ENCODE measurements at regions not wholly inside any gene's neighbourhood (a gene's known extent, or its start where the extent isn't known, plus 50 kb on each side); places are given as distances from the start of the nearest gene placed in this dataset.

DNA sequence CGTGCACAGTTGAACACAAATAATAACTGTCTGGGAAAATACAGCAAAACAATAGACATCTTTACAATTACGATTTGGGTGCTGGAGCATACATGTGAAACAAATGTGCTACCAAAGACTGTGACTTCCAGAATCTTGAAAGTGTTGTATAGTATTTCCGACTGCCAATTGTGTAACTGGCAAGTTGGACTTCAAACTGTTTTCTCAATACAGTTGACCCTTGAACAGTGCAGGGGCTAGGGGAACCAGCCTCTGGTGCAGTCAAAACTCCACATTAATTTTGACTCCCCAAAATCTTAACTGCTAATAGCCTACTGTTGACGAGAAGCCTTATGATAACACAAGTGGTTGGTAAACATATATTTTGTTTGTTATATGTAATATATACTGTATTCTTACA, 904.2 kb downstream of the EPHA3 start:
- no peak for DNase-seq (ENCODE audit: low spot score)

DNA sequence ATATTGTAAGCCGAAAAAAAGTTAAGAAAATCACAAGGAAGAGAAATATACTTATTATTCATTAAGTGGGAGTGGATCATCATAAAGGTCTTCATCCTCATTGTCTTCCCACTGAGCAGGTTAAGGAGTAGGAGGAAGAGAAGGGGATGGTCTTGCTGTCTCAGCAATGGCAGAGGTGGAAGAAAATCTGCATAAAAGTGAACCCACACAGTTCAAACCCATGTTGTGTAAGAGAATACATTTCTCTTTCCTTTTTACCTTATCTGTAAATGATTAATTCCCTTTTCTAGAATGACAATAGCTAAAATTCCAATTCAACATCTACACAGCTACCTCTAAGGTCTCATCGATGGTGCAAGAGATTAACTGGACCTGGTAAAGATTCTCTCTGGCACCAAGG, 904.6 kb downstream of the EPHA3 start:
- DNase-seq (ENCODE audit: low spot score): no peak

DNA sequence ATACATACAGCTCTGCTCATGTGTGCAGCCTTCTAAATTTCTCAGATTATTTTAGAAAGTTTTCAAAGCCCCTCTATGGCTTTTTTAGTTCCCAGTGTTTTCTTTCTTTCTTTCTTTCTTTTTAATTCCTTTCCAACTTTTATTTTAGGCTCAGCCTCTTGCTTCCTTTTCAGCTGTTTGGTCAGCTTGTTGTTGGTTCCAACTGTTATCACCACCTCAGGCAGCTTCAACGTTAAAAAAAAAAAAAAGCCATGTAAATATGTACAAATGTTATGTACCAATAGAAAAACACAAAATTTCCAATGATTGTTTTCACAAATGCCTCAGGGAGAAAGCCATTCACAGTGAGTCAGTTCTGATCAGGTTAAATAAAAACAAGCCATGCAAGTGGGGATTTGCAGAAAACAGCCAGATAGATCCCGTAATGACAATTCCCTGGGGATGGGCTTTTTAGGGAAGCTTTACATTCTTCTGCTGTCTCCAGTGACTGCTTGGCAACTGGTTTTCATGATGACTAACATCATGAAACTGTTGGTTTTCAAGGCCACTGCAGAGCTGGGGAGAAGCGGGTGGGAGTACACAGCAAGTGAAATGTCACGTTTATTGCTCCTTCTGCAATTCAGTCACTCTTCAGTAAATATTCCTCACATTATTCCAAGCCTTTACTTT, 908.4 kb downstream of the EPHA3 start:
- no peak for DNase-seq (ENCODE audit: low spot score)

DNA sequence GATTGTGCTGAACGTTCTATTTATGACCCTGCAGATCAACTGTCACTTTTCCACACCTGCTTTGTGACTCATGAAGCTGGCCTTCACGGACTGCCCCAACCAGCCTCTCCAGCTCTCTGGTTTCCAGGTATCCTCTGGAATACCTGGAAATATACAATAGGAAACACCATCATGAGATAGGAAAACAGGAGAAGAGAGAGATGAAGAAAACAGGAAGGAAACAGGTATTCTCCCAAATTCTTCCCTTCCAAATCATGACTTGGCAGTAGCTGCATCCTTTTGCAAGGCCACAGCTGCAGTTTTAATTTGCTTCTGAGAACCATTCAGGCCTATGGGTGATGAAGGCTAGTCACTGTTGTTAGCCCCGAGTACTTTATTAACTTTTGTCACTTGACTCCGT, 909.1 kb downstream of the EPHA3 start:
- DNase-seq (ENCODE audit: low spot score): no peak

DNA sequence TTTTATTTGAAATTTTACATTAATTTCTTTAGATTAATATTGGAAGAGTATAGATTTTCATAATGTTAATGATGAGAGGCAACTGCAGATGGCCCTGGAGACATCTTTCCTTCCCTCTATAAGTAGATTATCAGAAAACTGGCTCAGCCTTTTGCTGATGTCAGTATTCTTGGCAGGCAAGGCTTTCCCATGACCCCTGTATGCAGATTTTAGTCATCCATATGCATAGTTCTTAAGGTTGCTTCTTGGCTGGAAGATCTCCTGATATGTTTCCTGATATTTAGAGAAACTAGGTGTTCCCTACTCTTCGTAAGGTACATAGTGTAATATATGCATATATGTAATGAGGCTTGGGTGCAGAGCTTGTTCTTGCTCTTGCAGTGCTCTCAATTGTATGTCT, 911.4 kb downstream of the EPHA3 start:
- no peak for DNase-seq (ENCODE audit: low spot score)

DNA sequence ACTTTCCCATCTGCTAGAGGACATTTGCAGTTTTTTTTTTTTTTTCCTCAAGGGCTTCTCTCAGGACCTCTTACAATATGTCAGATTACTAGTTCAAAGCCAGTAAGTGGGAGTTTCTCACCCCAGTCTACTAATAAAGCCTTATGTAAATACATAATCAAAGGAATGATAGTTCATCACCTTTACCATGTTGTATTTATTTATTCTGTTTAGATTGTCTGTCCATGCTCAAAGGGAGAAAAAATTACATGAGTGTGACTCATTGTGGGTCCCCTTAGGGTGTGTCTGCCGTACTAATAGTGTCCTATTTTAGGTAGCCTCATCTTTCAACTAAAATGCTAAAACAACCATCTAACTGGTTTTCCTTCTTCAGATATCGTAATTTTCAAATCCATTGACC, 917.6 kb downstream of the EPHA3 start:
- no peak for DNase-seq (ENCODE audit: low spot score)

DNA sequence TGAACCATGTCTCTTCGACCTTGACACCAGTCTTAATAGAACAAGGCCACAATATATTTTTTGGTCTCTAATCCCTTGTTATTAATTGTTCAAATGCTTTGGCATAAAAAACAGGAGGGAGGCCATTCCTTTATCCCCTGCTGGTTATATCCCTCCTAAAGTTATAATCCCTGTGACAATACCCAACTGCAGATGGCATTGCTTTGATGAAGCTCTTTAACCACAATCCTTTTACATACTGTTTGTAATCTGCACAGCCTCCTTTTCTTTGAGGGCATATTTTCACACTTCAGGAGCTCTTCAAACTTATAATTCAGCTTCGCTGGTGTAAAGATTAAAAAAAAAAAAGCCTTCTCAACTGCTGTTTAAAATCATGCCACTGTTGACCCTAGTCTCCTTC, 919.0 kb downstream of the EPHA3 start:
- DNase-seq (ENCODE audit: low spot score): no peak

DNA sequence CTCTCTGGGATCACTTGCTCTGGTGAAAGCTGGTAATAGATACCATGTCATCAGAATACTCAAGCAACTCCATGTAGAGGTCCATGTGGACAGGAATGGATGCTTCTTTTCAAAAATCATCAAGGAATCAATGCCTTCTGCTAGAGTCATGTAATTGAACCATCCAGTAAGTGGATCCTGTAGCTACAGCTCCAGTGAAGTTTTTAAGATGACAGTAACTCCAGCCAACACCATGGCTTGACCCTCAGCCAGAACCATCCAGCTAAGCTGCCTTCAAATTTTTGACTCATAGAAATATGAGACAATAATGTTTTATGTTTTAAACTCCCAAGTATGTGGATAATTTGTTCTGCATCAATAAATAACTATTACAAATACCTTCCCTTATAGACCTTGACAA, 923.7 kb downstream of the EPHA3 start:
- no peak for DNase-seq (ENCODE audit: low spot score)

DNA sequence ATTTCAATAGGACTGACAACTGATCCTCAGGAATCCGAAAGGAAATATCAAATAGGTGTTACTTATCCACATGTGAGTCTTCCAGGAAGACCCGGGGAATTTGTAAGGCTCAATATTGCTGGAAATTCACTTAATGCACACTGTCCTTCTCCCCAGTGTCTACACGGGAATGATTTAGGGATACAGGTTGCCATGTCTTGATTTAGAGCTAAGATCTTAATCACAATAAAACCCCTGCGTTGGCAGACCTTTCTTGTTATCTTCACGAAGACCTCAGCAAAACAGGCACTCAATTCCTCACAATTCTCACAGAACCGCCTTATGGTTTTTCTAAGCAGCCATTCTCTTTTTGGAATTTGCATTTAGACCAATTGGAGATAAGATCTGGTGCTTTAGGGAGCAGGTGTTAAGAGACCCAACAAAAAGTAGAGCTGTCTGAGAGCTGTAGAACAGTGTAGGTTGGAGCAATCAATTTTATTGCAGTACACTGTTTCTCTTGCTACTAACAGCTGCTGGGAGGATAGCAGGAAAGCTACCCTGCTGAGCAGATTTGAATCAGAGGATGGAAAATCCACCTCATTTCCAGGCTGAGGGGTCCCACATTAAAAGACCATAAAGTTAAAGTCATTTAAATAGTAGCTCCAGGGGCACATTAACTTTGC, 925.7 kb downstream of the EPHA3 start:
- DNase-seq (ENCODE audit: low spot score): no peak

DNA sequence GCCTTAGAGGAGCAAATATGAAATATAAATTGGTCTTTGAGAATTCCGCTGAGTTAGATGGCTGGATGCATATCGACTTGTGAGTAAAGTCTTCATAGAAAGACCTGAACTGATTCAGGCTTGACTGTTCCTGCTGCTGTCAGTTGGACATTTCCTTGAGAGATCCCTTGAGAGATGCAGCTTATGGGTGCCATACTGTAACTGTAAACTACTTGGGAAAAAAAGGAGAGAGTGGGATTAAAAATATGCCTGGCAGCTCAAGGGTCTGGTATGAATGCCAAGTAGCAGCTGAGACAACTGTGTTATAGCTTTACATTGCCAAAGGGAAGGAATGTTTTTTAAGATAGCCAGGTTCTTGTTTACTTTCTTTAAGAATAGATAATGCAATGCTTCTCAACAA, 926.6 kb downstream of the EPHA3 start:
- DNase-seq (ENCODE audit: low spot score): no peak

DNA sequence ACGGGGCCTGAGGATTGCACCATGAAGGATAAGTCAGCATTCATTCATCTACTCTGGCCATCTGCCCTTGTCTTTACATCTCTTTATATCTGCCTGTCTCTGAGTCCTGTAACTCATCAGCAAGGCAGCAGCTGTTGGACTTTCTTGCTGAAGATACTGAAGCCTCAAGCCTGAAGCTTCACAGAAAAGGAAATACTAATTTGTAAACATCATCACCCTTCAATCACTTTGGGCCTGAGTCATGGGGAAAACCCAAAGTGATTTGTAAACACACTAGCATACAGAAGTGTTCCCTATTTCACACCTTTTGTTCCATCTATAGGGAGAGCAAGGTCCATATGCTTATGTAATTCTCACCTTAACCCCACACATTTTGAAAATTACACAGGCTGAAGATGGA, 928.2 kb downstream of the EPHA3 start:
- no peak for DNase-seq (ENCODE audit: low spot score)

DNA sequence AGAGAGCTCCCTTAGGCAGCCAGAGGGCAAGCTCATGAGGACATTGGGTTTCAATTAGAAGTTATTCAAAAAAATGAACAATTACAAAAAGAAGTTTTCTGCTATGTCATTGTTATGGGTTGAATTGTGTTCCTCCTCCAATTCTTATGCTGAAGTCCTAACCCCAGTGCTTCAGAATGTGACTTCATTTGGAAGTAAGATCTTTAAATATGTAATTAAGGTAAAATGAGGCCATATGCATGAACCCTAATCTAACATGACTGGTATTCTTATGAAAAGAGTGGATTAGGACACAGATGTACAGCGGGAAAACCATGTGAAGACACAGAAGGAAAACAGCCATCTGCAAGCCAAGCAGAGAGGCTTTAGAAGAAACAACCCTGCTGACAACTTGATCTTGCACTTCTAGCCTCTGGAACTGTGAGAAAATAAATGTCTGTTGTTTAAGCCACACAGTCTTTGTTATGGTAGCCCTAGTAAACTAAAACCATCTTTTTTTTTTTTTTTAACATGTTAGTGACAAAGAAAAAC, 929.6 kb downstream of the EPHA3 start:
- DNase-seq (ENCODE audit: low spot score): no peak

DNA sequence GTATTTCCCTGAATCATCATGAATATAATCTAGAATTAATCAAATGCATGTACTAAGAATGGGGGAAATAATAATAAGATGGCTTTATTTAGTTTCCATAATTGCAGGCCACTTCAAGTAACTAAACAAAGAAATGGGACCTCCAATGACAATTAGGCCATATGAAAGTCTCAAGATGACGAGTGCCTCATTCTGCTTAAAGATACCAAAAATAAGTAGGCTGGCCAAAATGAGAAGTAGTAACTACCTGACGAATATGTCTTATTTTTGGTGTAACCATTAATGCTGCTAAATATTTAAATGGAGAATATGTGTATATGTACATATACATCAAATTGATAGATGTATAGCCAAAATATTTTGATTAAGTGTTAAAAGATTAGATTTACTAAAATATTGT, 932.6 kb downstream of the EPHA3 start:
- no peak for DNase-seq (ENCODE audit: low spot score)

DNA sequence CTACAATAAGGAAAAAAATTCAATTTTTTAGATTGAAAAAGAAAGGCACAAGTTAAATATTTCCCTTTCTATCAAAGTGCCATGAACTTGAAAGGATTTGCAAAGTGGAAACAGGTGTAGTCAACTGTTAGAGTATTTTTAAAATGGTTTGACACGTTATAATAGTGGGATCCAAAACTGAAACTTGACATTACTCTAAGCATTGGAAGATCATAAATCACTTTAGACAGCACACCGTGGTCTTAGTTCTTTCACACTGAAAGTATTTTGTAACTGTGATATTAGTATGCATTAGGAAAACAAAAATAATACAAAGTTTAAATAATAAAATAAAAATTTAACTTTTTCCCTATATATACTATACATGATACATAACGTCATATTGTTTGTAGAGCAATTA, 933.1 kb downstream of the EPHA3 start:
- no peak for DNase-seq (ENCODE audit: low spot score)

DNA sequence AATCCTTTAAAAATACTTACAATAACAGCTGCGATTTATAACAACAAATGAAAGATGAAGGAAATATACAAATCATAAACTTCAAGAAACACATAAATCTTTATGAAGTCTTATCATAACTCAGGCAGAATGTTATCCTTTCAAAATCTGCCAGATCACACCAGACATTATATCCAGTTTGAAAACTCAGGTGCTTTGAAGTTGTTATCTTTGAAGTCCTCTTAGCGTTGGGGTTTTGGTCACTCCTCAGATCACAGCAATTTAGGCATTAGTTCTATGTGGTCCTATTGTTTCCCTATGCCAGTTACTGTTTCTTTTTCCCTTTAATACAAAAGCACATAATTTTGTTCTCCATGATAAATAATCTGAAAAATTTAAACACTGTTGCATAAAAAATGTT, 934.6 kb downstream of the EPHA3 start:
- no peak for DNase-seq (ENCODE audit: low spot score)

DNA sequence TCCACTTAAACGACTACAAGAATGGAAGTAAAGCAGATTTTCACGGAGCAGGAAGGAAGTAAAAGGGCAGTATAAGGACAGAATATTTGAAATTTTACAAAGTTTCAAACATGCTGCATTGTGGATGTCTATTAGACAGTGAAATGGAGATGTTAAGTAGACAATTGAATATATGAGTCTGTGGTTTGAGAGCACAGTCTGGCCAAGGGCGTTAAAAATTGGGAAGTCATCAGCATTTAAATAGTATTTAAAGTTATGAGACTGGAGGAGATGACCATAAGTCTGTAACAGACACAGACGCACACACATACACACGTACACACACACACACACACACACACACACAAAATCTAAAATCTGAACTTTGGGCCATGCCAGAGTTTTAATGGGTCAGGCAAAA, 935.9 kb downstream of the EPHA3 start:
- DNase-seq (ENCODE audit: low spot score): no peak

DNA sequence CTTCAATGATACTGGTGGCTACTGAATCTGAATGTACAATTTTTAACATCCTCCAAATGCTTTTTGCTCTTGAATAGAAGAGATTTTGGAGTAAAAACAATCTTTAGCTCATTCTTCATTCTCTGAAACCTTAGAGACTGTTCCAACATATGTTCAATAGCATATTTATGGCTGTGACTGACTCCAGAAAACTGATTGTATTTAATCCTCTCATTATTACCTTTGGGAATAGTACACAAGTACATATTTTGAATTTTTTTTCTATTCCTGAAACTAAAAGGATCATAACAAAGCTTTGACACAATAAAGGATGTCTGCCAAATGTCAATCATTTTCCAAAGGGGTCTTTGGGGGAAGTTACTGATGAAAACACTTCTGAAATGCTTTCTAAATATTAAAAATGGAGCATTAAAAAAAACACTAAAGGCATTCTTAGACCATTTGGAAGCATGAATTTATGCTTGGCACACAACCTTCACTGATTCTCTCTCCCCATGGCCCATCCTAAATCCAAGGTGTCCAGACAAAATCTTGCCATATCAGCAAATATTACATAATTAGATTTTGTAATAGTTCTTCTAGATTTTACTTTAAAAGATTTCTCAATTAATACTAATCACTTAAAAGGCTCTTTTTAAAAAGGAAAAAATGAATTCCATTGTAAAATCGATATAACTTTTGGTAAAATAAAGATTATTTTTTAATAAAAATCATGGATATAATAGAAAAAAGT, 936.8 kb downstream of the EPHA3 start:
- no peak for DNase-seq (ENCODE audit: low spot score)

DNA sequence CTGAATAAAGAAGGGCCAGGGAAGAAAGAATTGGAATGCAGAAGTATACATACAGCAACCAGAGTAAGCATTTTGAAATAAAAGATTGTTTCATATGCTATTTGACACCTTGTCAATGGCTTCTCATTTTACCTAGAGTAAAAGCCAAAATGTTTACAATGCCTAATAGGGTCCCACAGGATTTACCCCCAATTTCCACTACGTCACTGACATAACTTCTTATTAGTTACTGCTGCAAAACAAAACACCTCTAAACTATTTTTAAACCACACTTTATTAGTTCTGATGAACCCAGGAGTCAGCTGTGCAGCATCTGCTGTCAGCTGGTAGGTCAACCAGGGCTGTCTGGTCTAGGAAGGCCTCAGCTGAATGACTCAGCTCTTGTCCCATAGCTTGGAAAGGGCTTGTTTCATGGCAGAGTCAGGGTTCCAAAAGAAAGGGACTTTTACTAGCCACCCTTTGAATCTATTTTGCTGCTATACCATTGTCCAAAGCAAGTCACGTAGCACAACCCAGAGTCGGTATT, 945.1 kb downstream of the EPHA3 start:
- DNase-seq (ENCODE audit: low spot score): no peak

DNA sequence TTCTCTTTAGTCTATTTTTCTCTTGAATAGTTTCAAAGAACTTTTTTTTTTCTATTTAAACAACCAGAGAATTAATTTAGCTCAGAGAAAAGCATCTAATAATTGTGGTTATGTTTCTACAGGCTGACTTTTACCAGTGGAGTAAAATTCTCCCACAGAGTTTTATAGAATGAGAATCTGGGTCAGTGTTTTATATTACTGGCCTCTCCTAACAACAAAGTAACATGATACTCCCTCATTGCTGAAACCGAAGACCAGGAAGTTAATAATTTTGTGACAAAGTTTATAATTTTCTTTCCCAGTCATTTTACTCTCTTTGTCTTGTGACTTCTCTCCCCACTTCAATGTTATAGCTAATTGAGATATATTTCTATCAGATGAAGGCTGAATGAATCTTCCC, 946.9 kb downstream of the EPHA3 start:
- peak; percentile 2 for DNase-seq (ENCODE audit: low spot score)

DNA sequence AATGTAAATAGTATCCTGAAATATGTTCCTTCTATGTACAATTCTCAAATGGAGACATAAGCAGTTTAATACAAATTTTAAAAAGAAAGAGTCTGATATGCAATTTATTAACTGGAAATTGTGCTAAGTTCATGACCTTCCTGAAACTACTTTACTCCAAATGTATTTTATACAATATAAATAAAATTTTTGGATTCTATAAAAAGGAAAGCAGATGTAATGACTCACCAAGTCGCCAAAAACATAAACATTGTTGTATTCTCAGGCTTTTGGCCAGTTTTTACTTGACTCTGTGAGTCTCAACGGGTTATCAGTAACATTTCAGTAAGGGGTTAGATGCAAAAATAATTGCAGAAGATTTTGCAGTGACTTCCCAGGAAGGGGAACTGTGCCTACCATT, 948.2 kb downstream of the EPHA3 start:
- peak; percentile 4 for DNase-seq (ENCODE audit: low spot score)

DNA sequence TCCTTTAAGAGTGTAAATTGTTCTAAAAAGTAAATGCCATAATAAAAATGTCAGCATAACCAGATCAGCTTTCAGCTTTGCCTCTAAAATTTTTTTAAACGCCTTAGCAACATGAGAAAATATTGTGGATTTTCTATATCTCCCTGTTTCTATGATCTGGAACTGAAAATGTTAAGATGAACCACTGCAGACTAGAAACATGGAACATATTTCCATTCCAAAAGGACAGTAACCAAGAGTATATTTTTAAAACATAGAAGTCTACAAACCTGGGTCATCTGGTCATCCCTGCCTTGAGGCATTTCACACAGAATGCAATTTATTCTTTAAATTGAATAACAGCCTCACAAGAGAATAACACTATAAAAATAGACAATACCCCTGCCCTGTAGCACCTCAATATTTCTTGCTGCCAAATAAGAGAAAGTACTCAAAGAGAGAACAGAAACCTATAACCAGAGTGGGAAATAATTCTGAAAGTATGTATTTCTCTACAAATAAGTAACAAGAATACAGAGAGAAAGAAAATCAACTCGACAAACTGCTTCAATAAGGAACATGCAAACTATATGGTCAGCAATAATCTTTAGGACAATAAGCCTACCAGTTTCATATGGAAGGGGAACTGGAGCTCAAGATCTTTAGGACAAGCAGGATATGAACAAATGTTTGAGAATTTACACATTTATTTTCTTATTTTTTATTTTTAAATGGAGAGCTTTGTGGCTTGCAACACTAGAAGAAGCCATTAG, 949.0 kb downstream of the EPHA3 start:
- DNase-seq (ENCODE audit: low spot score): no peak

DNA sequence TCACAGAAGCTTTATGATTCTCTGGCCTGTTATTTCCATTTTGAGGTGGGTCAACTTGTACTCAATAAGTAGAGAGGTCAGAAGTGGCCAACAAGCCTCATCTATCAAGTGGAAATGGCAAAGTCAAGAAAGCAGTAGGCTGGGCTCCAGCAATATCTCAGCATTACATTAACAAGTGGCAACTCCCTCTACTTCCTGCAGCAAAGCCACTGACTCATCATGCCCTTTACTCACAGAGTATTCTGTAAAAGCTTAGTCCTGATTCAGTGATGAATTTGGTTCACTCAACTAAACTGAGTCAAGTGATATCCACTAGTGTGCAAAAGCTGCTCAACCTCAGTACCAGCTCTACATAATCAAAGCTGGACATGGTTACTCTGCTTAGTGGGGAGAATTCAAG, 954.6 kb downstream of the EPHA3 start:
- peak; percentile 23 for DNase-seq (ENCODE audit: low spot score)

All from H4 (cell line).